Heart left ventricle (tissue), 13 donors: ENCODE measurements at regions not wholly inside any gene's neighbourhood (a gene's known extent, or its start where the extent isn't known, plus 50 kb on each side); places are given as distances from the start of the nearest gene placed in this dataset.

Experiments
- POLR2A ChIP-seq, 2 donors: fragments of 450-650 bp; IDR thresholded peaks; one replicate each; pipeline ENCODE4 v1.6.1; 2017; ENCODE audit warnings: antibody characterized with exemption in 2 of 2, mild to moderate bottlenecking in 2 of 2, moderate library complexity in 2 of 2
- TF ChIP-seq, protein P1 (sequence below), 12 donors: fragments of 200-600 bp; sonication (generic) in 4 of 12; IDR thresholded peaks; one replicate each; pipeline versions ENCODE4 v1.5.0 to v1.8.0; 2018 to 2022; ENCODE audit warnings: antibody characterized with exemption in 12 of 12, mild to moderate bottlenecking in 5 of 12
- donor health status: ischemic (EF 13 %, LVEDD 7.1; RV severe dilation, severe dysfunction).
- donor health status: DM: no; HTN: yes; CAD: no.
- donor health status: DM: no; HTN: no; CAD: no.
- donor health status: ischemic (EF 25% LVEDD 6.9; RV normal size, moderate dysfunction).
- donor health status: ischemic (EF 25% LVEDD 5.7; RV mildly dilated, moderate dysfunction).
- donor health status: ischemic (EF 35%, LVEDD 5.7; RV mildly dilated, moderate dysfunction).
- donor health status: nonischemic (EF 11% LVEDD 7.7; RV severe dilation, severe dysfunction).
- donor health status: DM: yes; HTN: yes; CAD: no.
- donor health status: PGD.
- donor health status: ischemic (EF 29% LVEDD 5.4; RV normal size, mild dysfunction).
- donor health status: nonischemic (EF 23%, LVEDD 6.1; RV moderate dilation, normal function).

DNA sequence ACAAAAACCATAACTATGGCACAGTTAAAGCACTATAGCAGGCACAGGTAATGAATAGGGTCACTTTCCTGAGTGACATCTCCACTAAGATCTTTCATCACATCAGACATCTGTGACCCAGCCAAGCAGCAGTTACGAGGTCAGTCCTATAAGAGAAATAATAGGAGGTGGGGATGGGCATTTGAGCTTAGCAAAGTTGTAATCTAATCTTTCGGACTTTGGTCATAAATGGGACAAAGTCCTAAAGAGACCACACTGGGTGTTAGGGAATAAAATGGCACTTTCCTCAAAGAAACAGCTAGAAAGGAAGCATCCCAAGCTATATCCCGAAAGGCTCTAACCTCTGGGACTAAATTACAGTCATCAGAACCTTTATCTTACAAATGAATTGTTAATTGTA lies 432.2 kb downstream of the PIK3R1 start:
- TF ChIP-seq, protein P1, sequence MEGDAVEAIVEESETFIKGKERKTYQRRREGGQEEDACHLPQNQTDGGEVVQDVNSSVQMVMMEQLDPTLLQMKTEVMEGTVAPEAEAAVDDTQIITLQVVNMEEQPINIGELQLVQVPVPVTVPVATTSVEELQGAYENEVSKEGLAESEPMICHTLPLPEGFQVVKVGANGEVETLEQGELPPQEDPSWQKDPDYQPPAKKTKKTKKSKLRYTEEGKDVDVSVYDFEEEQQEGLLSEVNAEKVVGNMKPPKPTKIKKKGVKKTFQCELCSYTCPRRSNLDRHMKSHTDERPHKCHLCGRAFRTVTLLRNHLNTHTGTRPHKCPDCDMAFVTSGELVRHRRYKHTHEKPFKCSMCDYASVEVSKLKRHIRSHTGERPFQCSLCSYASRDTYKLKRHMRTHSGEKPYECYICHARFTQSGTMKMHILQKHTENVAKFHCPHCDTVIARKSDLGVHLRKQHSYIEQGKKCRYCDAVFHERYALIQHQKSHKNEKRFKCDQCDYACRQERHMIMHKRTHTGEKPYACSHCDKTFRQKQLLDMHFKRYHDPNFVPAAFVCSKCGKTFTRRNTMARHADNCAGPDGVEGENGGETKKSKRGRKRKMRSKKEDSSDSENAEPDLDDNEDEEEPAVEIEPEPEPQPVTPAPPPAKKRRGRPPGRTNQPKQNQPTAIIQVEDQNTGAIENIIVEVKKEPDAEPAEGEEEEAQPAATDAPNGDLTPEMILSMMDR (IDR thresholded peaks at IDR 0.05), result no peak
- TF ChIP-seq POLR2A (IDR thresholded peaks at IDR 0.05), result no peak
